ENCODE measurements at regions not wholly inside any gene's neighbourhood (a gene's known extent, or its start where the extent isn't known, plus 50 kb on each side); places are given as distances from the start of the nearest gene placed in this dataset.

GRCh38 chr2:207254591-207255464, 89.1 kb upstream of the KLF7 start:
- H3K4me3 ChIP-seq, result no peak overlapping the region
- no peaks in the 10 kb centered on the region for H3K27me3 ChIP-seq
- TF ChIP-seq CTCF (IDR thresholded peaks at IDR 0.05) (no peak), EZH2 (IDR thresholded peaks at IDR 0.05) (no peak), EZH2phosphoT487 (IDR thresholded peaks at IDR 0.05) (no peak)
- H4K20me1 ChIP-seq (ENCODE audit: low read depth), result no peaks in the 10 kb centered on the region
- no peaks in the 10 kb centered on the region for H3K9me3 ChIP-seq (ENCODE audit: low read depth)
- Mint-ChIP-seq H3K27me3 (ENCODE audit: insufficient read depth, low read depth) (peaks cover 2% of the 10 kb centered on the region), H3K27ac (peak overlapping the region; percentile 44), H3K4me1 (peaks cover 87% of the 10 kb centered on the region), H3K36me3 (no peaks in the 10 kb centered on the region), H3K4me3 (no peak overlapping the region), H3K9me3 (no peaks in the 10 kb centered on the region)
- no peak overlapping the region for H2AFZ ChIP-seq (replicated peaks)
- no peaks in the 10 kb centered on the region for H3K36me3 ChIP-seq
- no peak overlapping the region for H3K27ac ChIP-seq
- no peak overlapping the region for H3K4me2 ChIP-seq
- peaks cover 38% of the 10 kb centered on the region for H3K4me1 ChIP-seq
- no peak overlapping the region for H3K9ac ChIP-seq
- DNase-seq (ENCODE audit: low spot score), result no peak
- peaks cover 10% of the 10 kb centered on the region for H3F3A ChIP-seq (ENCODE audit: low read depth)
- no peaks in the 10 kb centered on the region for H3K79me2 ChIP-seq (ENCODE audit: low read depth)

GRCh38 chr2:207255565-207256470, 90.1 kb upstream of the KLF7 start:
- no peaks in the 10 kb centered on the region for H3K36me3 ChIP-seq
- no peak overlapping the region for H3K4me2 ChIP-seq
- TF ChIP-seq EZH2 (IDR thresholded peaks at IDR 0.05), result no peak
- TF ChIP-seq EZH2phosphoT487 (IDR thresholded peaks at IDR 0.05), result no peak
- no peak for TF ChIP-seq CTCF (IDR thresholded peaks at IDR 0.05)
- Mint-ChIP-seq H3K36me3 (no peaks in the 10 kb centered on the region), H3K4me1 (peaks cover 88% of the 10 kb centered on the region), H3K9me3 (no peaks in the 10 kb centered on the region), H3K27ac (peak overlapping the region; percentile 81), H3K4me3 (peak overlapping the region; percentile 67), H3K27me3 (ENCODE audit: insufficient read depth, low read depth) (peaks cover 2% of the 10 kb centered on the region)
- H3K4me3 ChIP-seq, result no peak overlapping the region
- H3K79me2 ChIP-seq (ENCODE audit: low read depth), result no peaks in the 10 kb centered on the region
- no peaks in the 10 kb centered on the region for H3K27me3 ChIP-seq
- DNase-seq (ENCODE audit: low spot score), result no peak
- peaks cover 38% of the 10 kb centered on the region for H3K4me1 ChIP-seq
- H2AFZ ChIP-seq (replicated peaks), result peak overlapping the region; percentile 76
- H3K27ac ChIP-seq, result no peak overlapping the region
- no peak overlapping the region for H3K9ac ChIP-seq
- H3K9me3 ChIP-seq (ENCODE audit: low read depth), result no peaks in the 10 kb centered on the region
- H3F3A ChIP-seq (ENCODE audit: low read depth), result peaks cover 10% of the 10 kb centered on the region
- no peaks in the 10 kb centered on the region for H4K20me1 ChIP-seq (ENCODE audit: low read depth)

GRCh38 chr2:207256476-207257207, 90.9 kb upstream of the KLF7 start:
- no peak for DNase-seq (ENCODE audit: low spot score)
- Mint-ChIP-seq H3K36me3 (no peaks in the 10 kb centered on the region), H3K27ac (peak overlapping the region; percentile 81), H3K27me3 (ENCODE audit: insufficient read depth, low read depth) (peaks cover 2% of the 10 kb centered on the region), H3K4me3 (peak overlapping the region; percentile 67), H3K9me3 (no peaks in the 10 kb centered on the region), H3K4me1 (peaks cover 81% of the 10 kb centered on the region)
- Histone ChIP-seq H3K9me3 (ENCODE audit: low read depth) (no peaks in the 10 kb centered on the region), H3K79me2 (ENCODE audit: low read depth) (no peaks in the 10 kb centered on the region), H3K27ac (no peak overlapping the region), H3K4me2 (no peak overlapping the region), H3K27me3 (no peaks in the 10 kb centered on the region), H3F3A (ENCODE audit: low read depth) (peaks cover 10% of the 10 kb centered on the region), H2AFZ (replicated peaks) (no peak overlapping the region), H3K9ac (no peak overlapping the region), H4K20me1 (ENCODE audit: low read depth) (no peaks in the 10 kb centered on the region), H3K36me3 (no peaks in the 10 kb centered on the region), H3K4me3 (no peak overlapping the region), H3K4me1 (peaks cover 38% of the 10 kb centered on the region)
- no peak for TF ChIP-seq CTCF (IDR thresholded peaks at IDR 0.05)
- TF ChIP-seq EZH2phosphoT487 (IDR thresholded peaks at IDR 0.05), result no peak
- TF ChIP-seq EZH2 (IDR thresholded peaks at IDR 0.05), result no peak

All from neural progenitor cell (in vitro differentiated cells).